NK-92 treated with Interleukin-12 subunit alpha and Interleukin-12 subunit beta, amount 100 ng/mL, for 24 hours (cell line): ENCODE measurements at regions not wholly inside any gene's neighbourhood (a gene's known extent, or its start where the extent isn't known, plus 50 kb on each side); places are given as distances from the start of the nearest gene placed in this dataset.

Source experiments
- DNase-seq: peaks from one replicate; lab custom pipeline; 2025; lab: John Stamatoyannopoulos, UW

DNA sequence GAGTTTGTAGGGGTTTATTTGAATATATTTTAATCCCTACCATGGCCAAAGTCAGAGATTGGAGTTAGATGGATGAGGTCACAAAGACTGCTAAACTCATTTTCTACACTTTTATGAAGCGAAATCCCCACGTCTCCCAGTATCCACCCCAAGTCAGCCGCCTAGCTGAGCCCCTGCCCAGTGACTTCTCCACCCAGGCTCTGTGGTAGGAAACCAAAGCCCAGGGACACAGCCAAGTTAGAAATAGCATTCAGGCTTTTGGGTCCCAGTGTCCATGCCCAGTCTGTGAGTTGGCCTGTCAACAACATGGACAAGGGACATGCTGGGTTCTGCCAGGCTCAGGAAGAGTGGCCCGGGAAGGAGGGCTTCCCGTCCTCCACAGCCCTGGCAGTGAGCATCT lies 474.0 kb downstream of the FOXO1 start:
- DNase-seq = no peak

- no peak for DNase-seq
Observed at GRCh38 chr13:40192858-40193257, 473.6 kb downstream of the FOXO1 start.

DNA sequence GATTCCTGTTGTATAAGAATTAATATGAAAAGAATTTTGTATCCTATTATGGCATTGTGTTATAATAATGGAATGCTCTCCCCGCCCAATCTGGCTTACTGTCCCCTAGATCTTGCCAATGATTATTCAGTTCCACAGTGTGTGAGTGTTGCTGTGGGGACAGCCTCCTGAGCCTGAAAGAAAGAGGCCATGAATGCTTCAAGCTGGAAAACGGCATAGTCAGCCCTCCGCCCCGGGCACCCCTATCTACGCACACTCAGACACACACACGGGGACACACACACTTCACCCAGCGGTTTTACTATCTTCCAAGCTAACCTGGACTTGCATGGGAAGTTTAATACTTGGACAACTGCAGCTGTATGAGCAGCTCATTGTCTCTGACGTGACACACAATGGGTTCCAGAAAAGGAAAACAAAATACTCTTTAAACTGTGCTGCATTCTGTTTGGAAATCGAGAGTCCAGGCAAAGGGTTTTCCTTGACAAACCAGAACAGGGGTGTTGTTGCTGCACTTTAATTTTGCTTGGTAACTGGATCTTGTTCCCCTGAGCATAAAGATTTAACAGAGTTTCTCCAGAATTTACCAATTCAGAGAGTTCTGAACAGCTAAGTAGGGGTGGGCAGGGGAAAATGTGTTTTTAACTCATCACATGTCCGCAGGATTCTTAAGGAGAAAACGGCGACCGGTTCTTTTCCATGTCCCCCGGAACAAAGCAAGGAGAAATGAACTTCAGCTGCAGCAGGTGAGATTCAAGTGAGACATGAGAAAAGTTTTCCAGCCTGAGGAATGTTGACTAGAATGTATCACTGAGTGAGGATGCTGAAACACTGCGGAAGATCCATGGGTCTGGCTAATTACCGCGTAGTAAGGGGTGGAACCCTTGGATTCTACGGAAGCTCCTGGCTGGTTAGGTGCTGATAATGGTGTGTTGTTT lies 472.9 kb downstream of the FOXO1 start:
- DNase-seq = no peak

DNA sequence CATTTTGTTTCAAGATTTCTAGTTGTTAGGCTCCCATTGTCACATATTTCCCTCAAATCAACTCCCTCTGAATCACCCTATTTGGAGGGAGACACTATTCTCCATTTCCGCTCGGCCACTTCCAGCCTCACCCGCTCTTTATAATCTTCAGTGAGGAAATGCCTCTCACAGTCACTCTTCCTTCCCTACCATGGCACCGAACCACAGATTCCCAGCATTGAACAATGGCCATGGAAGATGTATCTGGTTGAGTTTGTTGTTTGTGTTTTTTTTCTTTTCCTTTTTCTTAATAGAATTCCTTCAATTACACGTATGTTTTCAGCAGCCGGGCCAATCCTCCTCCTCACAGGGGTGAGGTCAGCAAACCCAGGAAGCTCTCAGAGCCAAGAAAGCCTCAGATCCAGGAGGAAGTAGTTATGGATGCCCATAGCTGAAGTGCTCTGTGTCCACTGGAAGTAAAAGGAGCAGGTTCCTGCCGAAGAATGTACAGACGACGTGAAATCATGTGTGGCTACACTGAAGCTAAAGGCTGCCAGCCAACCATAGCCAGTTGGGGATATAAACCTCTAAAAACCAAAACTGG lies 472.1 kb downstream of the FOXO1 start:
- DNase-seq = no peak

- DNase-seq = no peak
Observed at GRCh38 chr13:40197049-40197448, 469.4 kb downstream of the FOXO1 start.

DNA sequence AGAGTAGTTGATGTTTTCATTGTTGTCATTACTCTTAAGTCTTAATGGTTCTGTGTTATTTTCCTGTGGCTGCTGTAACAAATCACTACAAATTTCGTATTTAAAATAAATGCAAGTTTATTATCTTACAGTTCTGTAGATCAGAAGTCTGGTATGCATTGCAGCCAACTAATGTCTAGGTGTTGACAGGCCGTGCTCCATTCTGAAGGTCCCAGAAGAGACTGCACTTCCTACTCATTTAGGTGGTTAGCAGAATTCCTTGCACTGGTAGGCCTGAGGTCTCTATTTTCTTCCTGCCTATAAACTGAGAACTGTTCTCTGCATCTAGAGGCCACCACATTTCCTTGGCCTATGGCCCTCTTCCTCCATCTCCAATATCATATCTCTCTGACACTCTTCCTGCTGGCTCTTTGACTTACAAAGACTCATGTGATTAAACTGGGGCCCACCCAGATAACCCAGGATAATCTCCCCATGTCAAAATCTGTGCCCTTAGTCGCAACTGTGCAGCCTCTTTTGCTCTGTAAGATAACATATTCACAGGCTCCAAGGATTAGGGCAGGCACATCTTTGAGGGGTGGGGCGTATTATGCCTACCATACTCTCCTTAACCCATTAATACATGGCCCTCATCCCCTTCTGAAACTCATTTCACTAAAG lies 468.4 kb downstream of the FOXO1 start:
- no peak for DNase-seq

- no peak for DNase-seq
Observed at GRCh38 chr13:40200273-40200978, 466.0 kb downstream of the FOXO1 start.

DNA sequence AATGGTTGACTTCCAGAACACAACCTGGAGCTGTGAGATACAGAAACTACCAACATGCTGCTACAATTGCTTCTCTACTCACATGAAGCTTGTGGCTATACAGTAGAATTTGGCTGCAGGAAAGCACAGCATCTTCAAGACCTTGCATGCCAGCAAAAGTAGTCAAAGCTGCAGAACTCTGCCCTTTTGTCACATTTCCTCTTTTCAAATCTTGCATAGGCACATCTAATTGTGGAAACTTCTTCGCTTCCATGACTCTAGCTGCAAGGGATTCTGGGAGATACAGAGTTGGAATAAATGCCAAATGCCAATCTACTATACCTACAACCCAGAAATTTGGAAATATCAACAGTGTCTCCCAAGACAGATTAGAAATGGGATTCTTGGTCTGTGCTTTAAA lies 462.2 kb downstream of the FOXO1 start:
- DNase-seq = no peak

GRCh38 chr13:40205771-40206240 lies 460.6 kb downstream of the FOXO1 start:
- no peak for DNase-seq

- DNase-seq = no peak
Observed at GRCh38 chr13:40206241-40207000, 460.0 kb downstream of the FOXO1 start.

GRCh38 chr13:40207001-40207478 lies 459.4 kb downstream of the FOXO1 start:
- DNase-seq = no peak

- DNase-seq = no peak
Observed at GRCh38 chr13:40208517-40208916, 457.9 kb downstream of the FOXO1 start.

GRCh38 chr13:40210865-40211585 lies 455.4 kb downstream of the FOXO1 start:
- DNase-seq = no peak

DNA sequence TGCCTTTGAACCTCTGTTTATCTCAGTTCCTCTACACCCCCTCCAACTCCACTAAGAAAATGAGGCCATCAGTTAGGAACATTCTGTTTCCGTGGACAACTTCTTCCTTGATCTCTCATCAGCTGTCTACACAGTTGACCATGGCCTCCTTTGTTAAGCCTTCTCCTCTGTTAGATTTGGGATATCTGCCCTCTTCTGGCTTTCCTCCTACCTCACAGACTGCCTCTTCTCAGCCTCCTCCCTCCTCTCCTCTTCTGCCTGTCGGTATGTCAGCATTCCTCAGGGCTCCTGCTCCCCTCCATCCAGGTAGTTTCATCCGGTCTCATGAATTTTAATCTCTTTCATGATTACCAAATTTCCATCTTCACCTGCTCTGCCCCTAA lies 454.9 kb downstream of the FOXO1 start:
- no peak for DNase-seq

DNA sequence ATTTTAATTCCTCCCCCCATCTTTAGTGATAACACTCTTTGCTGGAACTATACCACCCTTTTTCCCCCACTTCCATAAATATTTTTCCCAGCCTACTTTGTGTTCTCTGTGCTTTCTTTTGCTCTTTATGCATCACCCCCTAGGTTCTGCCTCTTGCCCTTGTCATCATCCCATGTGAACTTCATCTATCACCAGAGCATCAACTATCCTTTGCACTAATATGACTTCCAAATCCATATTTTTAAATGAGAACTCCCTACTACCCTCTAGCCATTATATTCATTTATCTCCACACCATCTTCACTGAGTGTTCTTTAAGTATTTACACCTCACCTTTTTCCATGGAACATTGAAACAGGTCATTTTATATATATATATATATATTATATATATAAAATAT lies 452.7 kb downstream of the FOXO1 start:
- DNase-seq = no peak

- DNase-seq = no peak
Observed at GRCh38 chr13:40215311-40215710, 451.1 kb downstream of the FOXO1 start.

GRCh38 chr13:40215747-40216146 lies 450.7 kb downstream of the FOXO1 start:
- no peak for DNase-seq

DNA sequence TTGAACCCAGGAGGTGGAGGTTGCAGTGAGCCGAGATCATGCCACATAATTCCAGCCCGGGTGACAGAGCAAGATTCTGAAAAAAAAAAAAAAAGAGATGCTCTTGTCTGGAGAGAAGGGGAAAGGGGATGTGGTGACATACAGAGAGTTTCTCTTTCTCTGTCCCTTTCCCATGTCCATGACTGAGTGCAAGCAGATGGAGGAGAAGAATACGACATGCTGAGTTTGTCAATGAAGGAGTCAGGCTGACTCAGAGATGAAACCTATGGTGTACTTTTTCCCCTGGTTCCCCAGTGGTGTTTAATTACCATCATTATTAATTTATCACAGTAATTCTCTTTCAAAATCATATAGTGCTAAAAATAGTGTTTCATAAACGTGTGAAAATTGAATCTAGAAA lies 448.8 kb downstream of the FOXO1 start:
- DNase-seq = no peak

DNA sequence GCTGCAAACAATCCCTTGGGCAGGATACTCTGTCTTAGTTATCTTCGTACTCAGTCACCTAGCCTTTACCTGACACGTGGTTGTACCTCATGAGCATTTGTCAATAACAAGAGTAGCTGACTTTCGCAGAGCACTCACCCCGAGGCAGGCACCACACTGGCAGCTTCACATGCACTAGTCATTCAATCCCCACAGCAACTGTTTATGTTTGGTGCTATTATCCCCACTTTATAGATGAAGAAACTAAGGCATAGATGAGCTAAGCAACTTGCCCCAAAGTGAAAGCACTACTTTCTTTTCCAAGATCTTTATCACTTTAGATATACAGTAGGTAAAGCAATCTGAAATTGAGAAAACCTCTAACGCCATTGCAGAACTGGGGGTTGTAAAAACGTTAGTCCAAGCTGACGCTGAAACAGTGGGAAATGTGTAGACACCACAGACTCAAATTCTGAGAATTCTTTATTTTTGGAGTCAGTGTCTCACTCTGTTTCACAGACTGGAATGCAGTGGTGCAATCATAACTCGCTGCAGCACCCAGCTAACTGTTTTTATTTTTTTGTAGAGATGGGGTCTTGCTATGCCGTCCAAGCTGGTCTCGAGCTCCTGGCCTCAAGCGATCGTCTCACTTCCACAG lies 446.0 kb downstream of the FOXO1 start:
- DNase-seq = no peak

DNA sequence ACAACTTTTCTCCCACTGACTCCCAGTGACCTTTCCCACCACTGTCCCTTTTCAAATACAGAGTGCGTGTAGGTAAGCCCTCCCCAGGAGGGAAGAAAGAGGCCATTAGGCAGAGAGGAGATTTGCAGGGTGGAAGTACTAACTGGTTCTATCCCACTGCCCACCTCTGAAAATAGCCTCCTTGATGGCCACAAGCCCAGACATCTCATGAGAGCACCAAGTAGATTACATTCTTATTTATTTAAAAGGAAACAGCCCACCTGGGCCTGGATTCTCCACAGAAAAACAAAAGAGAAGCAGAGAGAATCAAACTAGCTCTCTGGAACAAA lies 445.3 kb downstream of the FOXO1 start:
- DNase-seq = no peak
